ENCODE measurements at regions not wholly inside any gene's neighbourhood (a gene's known extent, or its start where the extent isn't known, plus 50 kb on each side); places are given as distances from the start of the nearest gene placed in this dataset.

GRCh38 chr2:53021292-53021691 lies 746.3 kb upstream of the CHAC2 start:
- no peak for DNase-seq

- no peak for DNase-seq
Measured at GRCh38 chr2:53018825-53019425, 748.7 kb upstream of the CHAC2 start.

- DNase-seq, result no peak
Measured at GRCh38 chr2:53006980-53007379, 760.6 kb upstream of the CHAC2 start.

GRCh38 chr2:53004413-53004812 lies 763.2 kb upstream of the CHAC2 start:
- DNase-seq, result no peak

- DNase-seq, result no peak
Measured at GRCh38 chr2:52995424-52995823, 772.2 kb upstream of the CHAC2 start.

- no peak for DNase-seq
Measured at GRCh38 chr2:52976143-52976949, 791.3 kb upstream of the CHAC2 start.

- DNase-seq, result no peak
Measured at GRCh38 chr2:52974127-52974526, 793.5 kb upstream of the CHAC2 start.

- no peak for DNase-seq
Measured at GRCh38 chr2:52970642-52971041, 797.0 kb upstream of the CHAC2 start.

- DNase-seq, result no peak
Measured at GRCh38 chr2:52968043-52968442, 799.6 kb upstream of the CHAC2 start.

GRCh38 chr2:52964916-52965530 lies 802.6 kb upstream of the CHAC2 start:
- no peak for DNase-seq

GRCh38 chr2:52961403-52961802 lies 806.2 kb upstream of the CHAC2 start:
- no peak for DNase-seq

- DNase-seq, result no peak
Measured at GRCh38 chr2:52960881-52961280, 806.7 kb upstream of the CHAC2 start.

- DNase-seq, result no peak
Measured at GRCh38 chr2:52959801-52960200, 807.8 kb upstream of the CHAC2 start.

- no peak for DNase-seq
Measured at GRCh38 chr2:52956766-52957165, 810.8 kb upstream of the CHAC2 start.

GRCh38 chr2:52956118-52956517 lies 811.5 kb upstream of the CHAC2 start:
- DNase-seq, result no peak

- no peak for DNase-seq
Measured at GRCh38 chr2:52955079-52955478, 812.5 kb upstream of the CHAC2 start.

GRCh38 chr2:52940101-52940500 lies 827.5 kb upstream of the CHAC2 start:
- DNase-seq, result no peak

GRCh38 chr2:52939250-52939649 lies 828.4 kb upstream of the CHAC2 start:
- DNase-seq, result no peak

- no peak for DNase-seq
Measured at GRCh38 chr2:52936029-52936428, 831.6 kb upstream of the CHAC2 start.

- DNase-seq, result no peak
Measured at GRCh38 chr2:52934920-52935640, 832.5 kb upstream of the CHAC2 start.

- no peak for DNase-seq
Measured at GRCh38 chr2:52934323-52934898, 833.2 kb upstream of the CHAC2 start.

GRCh38 chr2:52933878-52934277 lies 833.7 kb upstream of the CHAC2 start:
- no peak for DNase-seq

- no peak for DNase-seq
Measured at GRCh38 chr2:52931660-52932059, 835.9 kb upstream of the CHAC2 start.

Measured in NK-92 treated with Interleukin-12 subunit alpha and Interleukin-12 subunit beta, amount 100 ng/mL, for 24 hours (cell line).